ENCODE measurements at regions not wholly inside any gene's neighbourhood (a gene's known extent, or its start where the extent isn't known, plus 50 kb on each side); places are given as distances from the start of the nearest gene placed in this dataset.

DNA sequence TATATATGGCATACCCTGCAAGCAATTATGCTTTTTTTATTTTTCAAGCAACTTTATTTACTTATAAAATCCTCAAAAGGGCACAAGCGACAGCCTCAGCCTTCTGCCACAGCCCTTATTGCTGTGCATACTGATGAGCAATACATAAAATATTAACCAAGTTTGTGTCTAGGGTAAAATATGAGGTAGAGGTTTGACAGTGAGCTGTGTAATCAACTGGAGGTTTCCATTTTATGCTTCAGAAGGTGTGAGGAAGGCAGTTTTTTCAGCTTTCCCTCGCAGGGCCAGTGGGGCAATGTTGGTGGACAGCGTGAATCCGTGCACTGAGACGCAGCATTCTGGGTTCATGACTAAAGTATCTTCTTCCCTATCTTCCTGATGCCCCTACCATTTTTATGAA lies 310.4 kb downstream of the IRS2 start:
- TF ChIP-seq CTCF (conservative IDR thresholded peaks at IDR 0.05; ENCODE audit: low read depth, low read length): no peak
- H3K4me3 ChIP-seq (ENCODE audit: low read depth, low read length): peak overlapping the region; percentile 23
- peak; percentile 13 for DNase-seq (ENCODE audit: low read depth)

GRCh38 chr13:109468123-109468522 lies 318.3 kb downstream of the IRS2 start:
- no peak overlapping the region for H3K4me3 ChIP-seq (ENCODE audit: low read depth, low read length)
- DNase-seq (ENCODE audit: low read depth): no peak
- peak; percentile 2 for TF ChIP-seq CTCF (conservative IDR thresholded peaks at IDR 0.05; ENCODE audit: low read depth, low read length)

DNA sequence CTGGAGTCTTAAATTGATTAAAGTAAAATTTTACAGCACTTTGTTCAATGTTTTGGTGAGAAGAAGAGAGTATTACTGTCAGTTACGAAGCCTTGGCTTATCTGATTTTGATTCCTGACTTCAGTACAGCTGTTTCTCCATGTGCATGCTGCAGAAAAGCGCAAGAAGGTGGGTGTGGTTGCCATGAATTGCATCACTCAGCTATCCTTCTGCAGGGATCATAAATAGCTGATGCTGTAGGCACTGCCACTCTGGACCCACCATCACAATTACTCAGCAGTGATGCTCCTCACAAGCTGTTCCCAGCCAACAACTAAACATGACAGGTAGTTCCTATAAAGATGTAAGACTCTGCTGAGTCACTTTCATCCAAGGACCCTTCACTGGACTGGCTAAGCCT lies 321.2 kb downstream of the IRS2 start:
- no peak for TF ChIP-seq CTCF (conservative IDR thresholded peaks at IDR 0.05; ENCODE audit: low read depth, low read length)
- no peak overlapping the region for H3K4me3 ChIP-seq (ENCODE audit: low read depth, low read length)
- DNase-seq (ENCODE audit: low read depth): no peak

- H3K4me3 ChIP-seq (ENCODE audit: low read depth, low read length): no peak overlapping the region
- TF ChIP-seq CTCF (conservative IDR thresholded peaks at IDR 0.05; ENCODE audit: low read depth, low read length): no peak
- DNase-seq (ENCODE audit: low read depth): no peak
Measured at GRCh38 chr13:109454167-109454917, 332.0 kb downstream of the IRS2 start.

- no peak overlapping the region for H3K4me3 ChIP-seq (ENCODE audit: low read depth, low read length)
- TF ChIP-seq CTCF (conservative IDR thresholded peaks at IDR 0.05; ENCODE audit: low read depth, low read length): no peak
Measured at GRCh38 chr13:109451726-109452125, 334.7 kb downstream of the IRS2 start.

DNA sequence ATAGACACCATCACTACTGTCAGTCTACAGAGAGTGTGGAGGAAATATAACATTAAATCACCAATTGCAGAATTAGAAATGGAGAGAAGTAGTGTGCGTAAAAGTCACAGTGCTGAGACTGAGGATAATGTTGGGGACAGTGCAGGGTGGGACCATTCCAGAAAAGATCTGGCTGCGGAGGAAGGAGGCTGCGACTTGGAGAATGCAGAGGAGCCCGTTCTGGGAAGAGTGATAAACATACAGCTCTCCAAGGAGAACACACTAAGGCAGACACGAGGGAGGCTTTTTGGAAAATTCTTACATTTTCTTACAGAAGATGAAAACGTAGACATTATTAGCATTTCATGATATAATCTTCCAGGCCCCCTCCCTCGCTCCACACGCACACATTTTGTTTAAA lies 337.8 kb downstream of the IRS2 start:
- no peak overlapping the region for H3K4me3 ChIP-seq (ENCODE audit: low read depth, low read length)
- DNase-seq (ENCODE audit: low read depth): no peak
- TF ChIP-seq CTCF (conservative IDR thresholded peaks at IDR 0.05; ENCODE audit: low read depth, low read length): no peak

More at GRCh38 chr13:109451726-109452125, 334.7 kb downstream of the IRS2 start:
- no peak for DNase-seq (ENCODE audit: low read depth)

DNA sequence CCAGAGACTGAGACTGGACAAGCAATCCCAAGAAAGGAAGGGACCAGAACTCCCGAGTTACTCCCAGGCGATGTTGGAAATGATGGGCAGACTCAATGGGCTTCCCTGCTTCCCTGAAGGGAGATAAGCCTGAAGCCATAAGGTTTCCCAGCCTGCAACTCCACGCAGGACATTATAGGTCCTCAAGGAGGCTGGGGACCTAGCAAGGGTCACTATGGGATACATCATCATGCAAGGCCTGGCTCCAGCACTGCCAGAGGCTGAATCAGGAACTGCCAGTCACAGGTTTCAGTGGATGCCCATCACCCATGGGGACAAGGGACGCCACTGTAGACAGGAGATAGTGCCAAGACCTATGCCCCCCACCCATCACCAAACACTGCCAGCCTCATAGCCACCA lies 338.7 kb downstream of the IRS2 start:
- TF ChIP-seq CTCF (conservative IDR thresholded peaks at IDR 0.05; ENCODE audit: low read depth, low read length): no peak
- DNase-seq (ENCODE audit: low read depth): no peak
- no peak overlapping the region for H3K4me3 ChIP-seq (ENCODE audit: low read depth, low read length)
